GM10248 (cell line): ENCODE measurements at regions not wholly inside any gene's neighbourhood (a gene's known extent, or its start where the extent isn't known, plus 50 kb on each side); places are given as distances from the start of the nearest gene placed in this dataset.
A peak's percentile ranks its signal among the peaks of the same experiment; 100 is the strongest.
"Not testable (repeated sequence)": the region's sequence is repeated elsewhere in the genome, so short reads cannot be mapped to it uniquely, and the experiment has no call there.

ENCODE experiments used
- CTCF ChIA-PET: fragments of 300-600 bp; sonication (Branson Sonifier 250); formaldehyde crosslinking; extraction: SDS; loops from one replicate; lab custom pipeline; 2021; ENCODE audit warnings: antibody characterized with exemption; lab: Yijun Ruan, JAX
- POLR2A ChIA-PET: fragments of 350-650 bp; sonication (Branson Sonifier 250); formaldehyde crosslinking; extraction: SDS; loops from one replicate; lab custom pipeline; 2020; ENCODE audit warnings: antibody characterized with exemption; lab: Yijun Ruan, JAX
- DNase-seq: peaks from one replicate; pipeline ENCODE4 v3.0.0; 2012; ENCODE audit errors: extremely low spot score
- TF ChIP-seq, protein P1 (sequence below): IDR thresholded peaks from 2 replicates; pipeline ENCODE4 v1.5.1; 2012; ENCODE audit warnings: mild to moderate bottlenecking, low read depth; ENCODE audit errors: extremely low read depth, missing control alignments, control extremely low read depth

DNA sequence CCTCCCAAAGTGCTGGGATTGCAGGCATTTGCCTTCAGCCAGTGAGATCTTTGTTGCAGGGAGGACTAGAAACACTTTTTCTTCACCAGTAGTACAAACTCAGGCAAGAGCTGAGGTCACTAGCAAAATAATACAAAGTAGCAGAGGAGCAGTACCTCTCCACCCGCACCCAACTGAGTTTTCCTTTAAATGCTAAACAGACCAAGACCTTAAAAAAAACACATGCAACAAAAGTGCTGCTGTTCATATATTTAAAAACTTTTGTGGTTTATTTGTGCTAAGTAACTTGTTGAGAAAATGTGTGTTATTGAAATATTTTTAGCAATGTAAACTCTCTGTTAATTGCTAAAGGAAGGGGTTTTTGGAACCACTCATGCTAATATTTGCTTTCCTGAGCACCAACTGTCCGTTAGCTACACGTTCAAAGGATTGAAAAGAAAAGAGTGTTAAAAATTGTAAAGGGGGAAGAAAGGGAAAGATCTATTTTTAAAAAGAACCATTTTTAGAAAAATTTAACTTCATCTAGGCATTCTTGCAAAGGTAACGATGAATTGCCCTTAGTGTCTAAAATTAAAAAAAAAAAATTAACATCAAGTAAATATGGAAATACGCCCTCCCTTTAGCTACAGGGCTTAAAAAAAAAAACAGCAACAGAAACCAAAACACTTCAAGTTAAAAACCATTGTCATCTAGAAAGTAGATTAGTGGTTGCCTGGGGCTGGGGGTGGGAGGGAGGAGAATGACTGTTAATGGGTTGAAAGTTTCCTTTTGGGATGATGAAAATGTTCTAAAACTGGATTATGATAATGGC lies 114.0 kb upstream of the KRAS start:
- POLR2A ChIA-PET = no interaction called here
- DNase-seq = peak; percentile 58
- CTCF ChIA-PET = interaction anchor here (0.8 to 1.6 kb wide), 2 partner anchors 13 to 19 kb away, joined by 4 to 5 read pairs; no protein-coding TSS in a partner anchor
- TF ChIP-seq, protein P1, sequence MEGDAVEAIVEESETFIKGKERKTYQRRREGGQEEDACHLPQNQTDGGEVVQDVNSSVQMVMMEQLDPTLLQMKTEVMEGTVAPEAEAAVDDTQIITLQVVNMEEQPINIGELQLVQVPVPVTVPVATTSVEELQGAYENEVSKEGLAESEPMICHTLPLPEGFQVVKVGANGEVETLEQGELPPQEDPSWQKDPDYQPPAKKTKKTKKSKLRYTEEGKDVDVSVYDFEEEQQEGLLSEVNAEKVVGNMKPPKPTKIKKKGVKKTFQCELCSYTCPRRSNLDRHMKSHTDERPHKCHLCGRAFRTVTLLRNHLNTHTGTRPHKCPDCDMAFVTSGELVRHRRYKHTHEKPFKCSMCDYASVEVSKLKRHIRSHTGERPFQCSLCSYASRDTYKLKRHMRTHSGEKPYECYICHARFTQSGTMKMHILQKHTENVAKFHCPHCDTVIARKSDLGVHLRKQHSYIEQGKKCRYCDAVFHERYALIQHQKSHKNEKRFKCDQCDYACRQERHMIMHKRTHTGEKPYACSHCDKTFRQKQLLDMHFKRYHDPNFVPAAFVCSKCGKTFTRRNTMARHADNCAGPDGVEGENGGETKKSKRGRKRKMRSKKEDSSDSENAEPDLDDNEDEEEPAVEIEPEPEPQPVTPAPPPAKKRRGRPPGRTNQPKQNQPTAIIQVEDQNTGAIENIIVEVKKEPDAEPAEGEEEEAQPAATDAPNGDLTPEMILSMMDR = no peak

DNA sequence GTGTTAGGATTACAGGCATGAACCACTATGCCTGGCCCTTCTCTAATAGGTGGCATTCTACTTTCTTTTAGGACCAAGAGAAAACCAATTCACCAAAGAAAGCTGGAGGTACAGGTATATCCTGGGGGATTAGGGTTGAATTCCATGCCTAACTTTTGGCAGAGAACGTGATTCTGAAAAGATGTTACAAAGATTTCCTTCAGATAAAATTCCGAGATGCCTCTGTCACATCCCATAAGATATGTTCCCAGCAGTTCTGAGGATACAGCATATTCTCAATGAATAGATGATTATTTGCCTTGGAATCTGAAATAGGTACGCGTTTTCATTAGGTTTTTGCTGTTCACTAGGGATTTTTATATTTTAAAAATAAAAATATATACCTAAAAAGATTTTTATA lies 111.9 kb upstream of the KRAS start:
- POLR2A ChIA-PET = no interaction called here
- CTCF ChIA-PET = no interaction called here
- no peak for DNase-seq
- TF ChIP-seq, protein P1 = no peak

DNA sequence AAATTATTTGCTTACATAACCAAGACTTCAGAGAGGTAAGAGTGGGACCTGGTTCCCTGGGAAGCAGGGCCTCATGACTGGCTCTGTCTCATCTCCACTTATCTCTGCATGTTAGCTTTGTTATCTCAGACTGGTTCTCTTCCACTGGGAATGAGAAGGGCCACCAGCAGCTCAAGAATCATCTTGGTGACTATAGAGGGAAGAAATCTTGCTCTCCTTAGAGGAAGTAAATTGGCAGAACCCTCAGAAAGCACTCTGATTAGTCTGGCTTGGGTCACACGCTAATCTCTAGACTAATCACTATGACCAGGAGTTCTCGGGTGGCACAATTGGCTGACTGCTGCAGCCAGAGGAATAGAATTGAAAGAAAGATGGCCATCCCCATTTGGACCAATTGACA lies 110.8 kb upstream of the KRAS start:
- DNase-seq = no peak
- CTCF ChIA-PET = interaction anchor here (1.1 kb wide), 1 partner anchor 25 kb away, joined by 3 read pairs; no protein-coding TSS in a partner anchor
- TF ChIP-seq, protein P1 = no peak
- POLR2A ChIA-PET = no interaction called here

DNA sequence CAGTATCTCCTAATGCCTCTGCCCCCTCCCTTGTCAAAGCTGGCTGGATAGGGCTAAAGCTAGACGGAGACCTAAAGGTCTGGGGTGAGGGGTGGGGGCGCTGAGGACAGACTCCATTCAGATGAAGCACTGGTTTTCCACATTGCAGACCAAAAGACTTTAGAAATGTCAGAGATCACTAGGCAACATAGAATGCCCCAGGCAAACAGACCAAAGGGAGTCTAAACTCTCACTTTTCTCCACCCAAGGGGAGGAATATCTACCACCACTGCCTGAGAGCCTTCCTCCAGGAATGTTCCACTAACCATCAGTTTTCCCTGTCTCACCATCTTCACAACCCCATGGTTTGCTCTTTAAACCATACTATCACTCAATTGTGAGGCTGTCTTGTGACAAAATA lies 106.9 kb upstream of the KRAS start:
- CTCF ChIA-PET = interaction anchor here (1.1 kb wide), 1 partner anchor 30 kb away, joined by 3 read pairs; no protein-coding TSS in a partner anchor
- TF ChIP-seq, protein P1 = no peak
- POLR2A ChIA-PET = no interaction called here
- DNase-seq = no peak

GRCh38 chr12:25352942-25353341 lies 102.2 kb upstream of the KRAS start:
- POLR2A ChIA-PET, DNase-seq, CTCF ChIA-PET: not testable (repeated sequence)

GRCh38 chr12:25352083-25352918 lies 101.6 kb upstream of the KRAS start:
- TF ChIP-seq, protein P1 = no peak
- ChIA-PET POLR2A (no interaction called here), CTCF (interaction anchor here (2.2 kb wide), 1 partner anchor 13 kb away, joined by 4 read pairs; no protein-coding TSS in a partner anchor)
- no peak for DNase-seq
